SH-SY5Y (cell line): ENCODE measurements at regions not wholly inside any gene's neighbourhood (a gene's known extent, or its start where the extent isn't known, plus 50 kb on each side); places are given as distances from the start of the nearest gene placed in this dataset.

Source experiments
- GATA2 ChIP-seq: IDR thresholded peaks from 2 replicates; pipeline ENCODE4 v1.6.1; 2011; ENCODE audit warnings: mild to moderate bottlenecking, low read depth, low read length
- GATA3 ChIP-seq: IDR thresholded peaks from 2 replicates; pipeline ENCODE4 v1.6.1; 2011; ENCODE audit warnings: low read depth, mild to moderate bottlenecking, low read length, moderate library complexity

DNA sequence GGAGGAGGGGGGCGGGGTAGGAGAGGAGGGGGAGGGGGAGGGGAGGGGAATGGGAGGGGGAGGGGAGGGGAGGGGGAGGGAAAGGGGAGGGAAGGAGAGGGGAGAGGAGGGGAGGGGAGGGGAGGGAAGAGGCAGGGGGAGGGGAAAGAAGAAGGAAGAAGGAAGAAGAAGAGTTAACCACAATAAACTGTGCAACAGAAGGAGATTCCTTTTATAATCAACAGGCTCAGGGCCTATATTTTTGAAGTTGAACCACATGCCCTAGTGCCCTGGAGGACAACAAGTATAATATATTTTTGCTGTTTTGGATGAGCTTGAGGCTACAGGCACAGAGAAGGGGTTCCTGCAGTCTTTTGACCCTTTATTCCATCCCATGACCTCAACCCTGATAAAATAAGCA lies 228.2 kb upstream of the IRF2BP2 start:
- TF ChIP-seq GATA2 (no peak), GATA3 (no peak)
